ENCODE measurements at regions not wholly inside any gene's neighbourhood (a gene's known extent, or its start where the extent isn't known, plus 50 kb on each side); places are given as distances from the start of the nearest gene placed in this dataset.
"Not testable (repeated sequence)": the region's sequence is repeated elsewhere in the genome, so short reads cannot be mapped to it uniquely, and the experiment has no call there.

DNA sequence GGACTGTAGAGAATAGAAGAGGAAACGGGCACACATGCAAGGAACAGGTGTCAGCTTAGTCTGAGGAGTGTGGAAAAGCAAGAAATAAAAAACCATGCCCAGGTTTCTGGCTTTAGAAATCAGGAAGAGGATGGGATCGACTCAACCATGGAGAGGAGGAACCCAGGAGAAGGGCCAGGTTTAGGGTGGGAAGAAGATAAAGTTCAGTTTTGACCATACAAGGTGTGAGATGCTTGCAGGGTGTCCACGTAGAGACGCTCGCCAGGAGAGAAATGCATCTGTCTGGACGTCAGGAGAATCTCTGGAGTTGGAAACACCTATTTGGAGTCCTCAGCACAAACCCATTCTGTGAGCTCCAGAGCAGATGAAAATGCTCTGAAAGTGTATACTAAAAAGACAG lies 275.1 kb downstream of the CYRIA start:
- DNase-seq = no peak

DNA sequence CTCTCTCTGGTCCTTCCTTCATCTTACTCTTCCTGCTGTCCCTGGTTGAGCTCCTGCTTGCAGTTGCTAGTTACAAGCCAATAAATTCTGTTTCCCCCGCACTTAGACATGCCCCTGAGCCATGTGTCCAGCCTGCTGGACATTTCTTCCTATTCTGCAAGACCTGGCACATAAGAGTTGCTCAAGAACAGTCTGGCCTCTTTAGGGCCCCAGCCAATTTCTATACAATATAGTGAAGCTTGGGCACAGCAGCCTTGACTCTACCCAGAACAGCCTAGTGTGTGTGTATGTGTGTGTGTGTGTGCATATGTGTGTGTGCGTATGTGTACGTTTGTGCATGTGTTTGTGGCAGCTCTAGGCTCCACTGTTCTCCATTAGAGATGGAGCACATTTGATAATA lies 276.0 kb downstream of the CYRIA start:
- no peak for DNase-seq

GRCh38 chr2:16388199-16388830 lies 277.3 kb downstream of the CYRIA start:
- not testable (repeated sequence) for DNase-seq

DNA sequence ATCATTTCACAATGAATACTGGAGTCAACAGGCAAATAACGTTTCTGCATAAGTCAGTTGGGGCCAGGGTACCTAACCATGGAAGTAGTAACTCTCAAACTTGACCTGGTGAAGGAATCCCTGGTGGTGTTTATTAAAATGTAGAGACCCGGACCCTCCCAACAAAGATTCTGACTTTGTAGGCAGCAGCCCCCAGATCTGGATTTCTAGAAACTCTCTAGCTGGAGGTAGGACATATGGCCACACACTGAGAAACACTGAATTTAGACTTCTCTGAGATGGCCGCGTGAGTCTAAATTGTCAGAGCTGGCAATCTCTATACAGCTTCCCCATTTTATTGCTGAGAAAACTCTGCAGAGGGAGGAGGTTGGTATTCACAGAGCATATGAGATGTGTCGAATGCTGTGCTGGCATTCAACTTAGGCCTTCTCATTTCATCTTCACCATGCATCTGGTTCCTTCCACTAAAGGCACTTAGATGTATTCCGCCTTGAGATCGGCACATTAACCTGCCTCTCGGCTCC lies 278.1 kb downstream of the CYRIA start:
- DNase-seq = no peak

DNA sequence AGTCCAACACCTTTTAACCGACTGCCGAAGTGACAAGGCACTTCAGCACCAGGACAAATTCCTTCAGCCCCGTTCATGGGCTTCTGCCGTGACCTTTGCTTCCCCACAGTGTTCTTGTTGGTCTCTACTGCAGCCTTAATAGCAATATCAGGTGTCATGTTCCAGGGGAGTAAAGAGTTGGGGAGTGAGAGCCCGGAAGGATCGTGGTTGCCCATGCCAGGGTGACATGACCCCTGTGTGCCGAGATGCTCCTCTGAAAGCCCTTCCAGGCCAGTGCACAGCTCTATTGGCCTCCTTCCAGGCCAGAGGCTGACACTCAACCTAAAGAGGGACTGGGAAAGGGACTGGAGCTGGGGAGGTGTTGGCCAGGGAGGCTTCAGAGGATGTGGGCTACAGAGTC lies 279.2 kb downstream of the CYRIA start:
- DNase-seq = no peak

- DNase-seq = no peak
These were observed 279.6 kb downstream of the CYRIA start for GRCh38 chr2:16386031-16386430.

DNA sequence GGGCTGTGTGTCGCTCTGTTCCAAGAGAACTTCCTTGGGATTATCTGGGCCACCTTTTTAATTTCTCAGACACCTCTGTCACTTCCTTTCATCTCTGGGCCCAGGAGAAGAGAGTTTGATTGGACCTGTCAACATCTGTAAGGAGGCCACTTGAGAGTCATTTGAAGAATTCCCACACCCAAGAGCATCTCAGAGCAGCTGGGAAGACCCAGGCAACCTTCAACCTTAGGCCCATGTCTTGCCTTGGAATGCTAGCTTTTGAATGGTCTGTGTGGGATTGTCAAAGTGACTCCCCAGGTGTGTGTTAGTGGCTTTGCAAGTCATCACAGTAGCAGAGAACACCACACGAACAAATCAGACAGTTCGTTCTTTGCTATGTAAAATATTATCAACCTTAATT lies 280.3 kb downstream of the CYRIA start:
- no peak for DNase-seq

GRCh38 chr2:16383411-16383810 lies 282.2 kb downstream of the CYRIA start:
- no peak for DNase-seq

DNA sequence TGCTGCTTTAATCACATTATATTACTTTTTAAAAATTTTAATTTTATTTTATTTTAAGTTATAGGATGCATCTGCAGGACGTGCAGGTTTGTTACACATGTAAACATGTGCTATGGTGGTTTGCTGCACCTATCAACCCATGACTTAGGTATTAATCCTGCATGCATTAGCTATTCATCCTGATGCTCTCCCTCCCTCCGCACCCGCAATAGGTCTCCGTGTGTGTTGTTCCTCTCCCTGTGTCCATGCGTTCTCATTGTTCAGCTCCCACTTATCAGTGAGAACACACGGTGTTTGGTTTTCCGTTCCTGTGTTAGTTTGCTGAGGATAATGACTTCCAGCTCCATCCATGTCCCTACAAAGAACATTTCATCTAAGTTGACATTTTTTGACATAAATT lies 283.2 kb downstream of the CYRIA start:
- DNase-seq = no peak

GRCh38 chr2:16381511-16381910 lies 284.1 kb downstream of the CYRIA start:
- DNase-seq = no peak

- DNase-seq = not testable (repeated sequence)
These were observed 285.7 kb downstream of the CYRIA start for GRCh38 chr2:16379901-16380300.

DNA sequence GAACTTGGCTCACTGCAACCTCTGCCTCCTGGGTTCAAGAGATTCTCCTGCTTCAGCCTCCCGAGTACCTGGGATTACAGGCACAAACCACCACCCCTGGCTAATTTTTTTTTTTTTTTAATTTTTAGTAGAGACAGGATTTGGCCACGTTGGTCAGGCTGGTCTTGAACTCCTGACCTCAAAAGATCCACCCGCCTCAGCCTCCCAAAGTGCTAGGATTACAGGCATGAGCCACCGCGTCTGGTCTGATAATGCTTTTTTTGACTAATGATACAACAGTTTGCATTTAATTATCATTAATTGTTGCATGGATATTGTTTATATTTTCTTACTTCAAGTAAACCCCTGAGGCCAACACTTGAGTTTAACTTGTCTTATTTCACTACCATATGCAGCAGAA lies 286.6 kb downstream of the CYRIA start:
- not testable (repeated sequence) for DNase-seq

- no peak for DNase-seq
These were observed 287.6 kb downstream of the CYRIA start for GRCh38 chr2:16378031-16378430.

- DNase-seq = no peak
These were observed 289.7 kb downstream of the CYRIA start for GRCh38 chr2:16375981-16376380.

DNA sequence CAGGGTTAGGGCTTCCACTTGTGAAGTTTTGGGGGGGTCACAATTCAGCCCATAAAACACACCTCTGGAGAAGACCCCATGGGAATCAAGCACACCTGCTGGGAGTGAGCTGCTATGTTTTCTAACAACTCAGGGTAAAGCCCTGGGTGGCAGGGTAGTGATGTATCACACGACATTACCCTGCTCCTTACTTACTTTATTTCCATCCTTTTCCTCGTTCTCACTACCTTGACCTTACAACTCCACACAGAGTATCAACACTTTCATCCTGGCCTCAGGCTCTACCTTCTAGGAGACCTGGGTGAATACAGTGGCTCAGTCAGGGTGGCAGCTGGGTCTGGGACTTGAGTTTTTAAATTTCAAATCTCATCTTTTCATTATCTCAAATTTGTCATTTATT lies 290.3 kb downstream of the CYRIA start:
- DNase-seq = no peak

GRCh38 chr2:16374671-16375070 lies 291.0 kb downstream of the CYRIA start:
- no peak for DNase-seq

- no peak for DNase-seq
These were observed 292.3 kb downstream of the CYRIA start for GRCh38 chr2:16373341-16373740.

DNA sequence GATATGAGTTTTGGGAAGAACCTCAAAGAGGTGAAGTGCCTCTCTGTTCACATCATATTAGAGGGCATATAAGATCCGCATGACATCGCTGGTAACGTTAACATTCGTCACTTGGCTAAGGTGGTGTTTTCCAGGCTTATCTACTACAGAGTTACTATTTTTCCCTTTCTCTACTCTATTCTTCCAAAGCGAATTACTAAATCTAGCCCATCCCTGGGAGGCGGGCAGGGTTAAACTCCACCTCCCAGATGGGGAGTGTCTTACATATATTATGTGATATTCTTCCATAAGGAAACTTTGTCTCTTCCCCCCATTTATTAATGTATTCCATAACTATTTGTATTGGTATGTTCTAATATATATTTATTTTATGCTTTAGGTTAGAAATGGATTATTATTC lies 293.9 kb downstream of the CYRIA start:
- no peak for DNase-seq

DNA sequence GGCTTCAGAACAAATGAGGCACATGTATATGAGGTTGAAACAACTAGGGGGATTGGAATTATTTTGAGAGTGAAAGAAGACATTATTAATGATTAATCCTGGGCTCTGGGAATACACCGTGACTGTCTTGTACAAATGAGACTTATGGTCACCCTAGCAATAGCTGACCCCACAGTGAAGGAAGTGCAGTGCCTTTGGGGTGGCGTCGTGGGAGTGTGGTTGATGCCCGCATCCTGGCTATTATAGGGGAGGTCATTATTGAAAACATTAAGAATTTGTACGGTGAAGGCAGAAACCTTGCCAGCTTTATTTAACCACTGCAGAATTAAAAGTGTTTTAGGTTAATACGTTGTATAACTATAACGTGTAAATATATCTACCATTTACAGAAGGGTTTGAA lies 296.7 kb downstream of the CYRIA start:
- DNase-seq = no peak

- DNase-seq = no peak
These were observed 297.3 kb downstream of the CYRIA start for GRCh38 chr2:16368328-16368727.

- no peak for DNase-seq
These were observed 300.3 kb downstream of the CYRIA start for GRCh38 chr2:16365366-16365765.

DNA sequence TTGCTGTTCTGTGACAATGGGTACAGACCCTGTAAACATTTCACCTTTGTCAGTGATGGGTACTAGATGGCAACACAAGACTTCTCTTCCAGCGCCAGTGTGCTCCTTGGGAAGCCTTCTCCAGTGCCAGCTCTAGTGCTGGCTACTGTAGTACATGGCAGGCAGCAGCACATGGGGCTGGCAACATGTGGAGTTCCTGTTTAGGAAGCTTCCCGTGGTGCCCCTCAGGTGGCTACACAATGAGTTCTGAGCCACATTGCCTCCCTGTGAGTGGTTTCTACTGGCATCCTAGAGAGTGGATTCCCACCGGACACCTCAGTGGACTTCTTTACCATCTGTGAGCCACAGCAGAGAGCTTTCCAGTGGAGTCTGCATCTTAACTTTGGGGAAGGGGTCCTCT lies 302.1 kb downstream of the CYRIA start:
- DNase-seq = no peak

DNA sequence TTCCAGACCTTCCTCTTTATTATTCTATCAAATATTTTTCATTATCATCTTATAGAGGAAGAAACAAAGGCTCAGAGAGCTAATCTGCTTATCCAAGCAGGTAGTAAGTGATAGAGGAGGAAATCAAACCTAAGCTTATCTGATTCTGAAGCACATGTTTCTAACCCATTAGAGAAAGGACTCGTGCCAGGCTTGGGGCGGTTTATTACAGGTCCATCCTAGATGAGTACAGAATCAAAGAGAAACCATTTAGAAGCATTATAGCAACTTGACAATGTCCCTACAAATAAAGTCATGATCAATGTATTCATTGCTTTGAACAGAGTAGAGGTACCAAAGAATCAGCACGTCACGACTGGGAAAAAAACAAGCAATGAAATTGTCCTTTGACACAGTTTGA lies 303.0 kb downstream of the CYRIA start:
- DNase-seq = no peak

GRCh38 chr2:16361261-16361995 lies 304.2 kb downstream of the CYRIA start:
- no peak for DNase-seq

- DNase-seq = no peak
These were observed 305.7 kb downstream of the CYRIA start for GRCh38 chr2:16359961-16360360.

Measured in stimulated activated CD4-positive, alpha-beta T cell treated with anti-CD3 and anti-CD28 coated beads, Interleukin-2, amount 100 ng/mL, for 24 hours (primary cell).